Stimulated activated CD4-positive, alpha-beta T cell treated with anti-CD3 and anti-CD28 coated beads, Interleukin-4, amount 100 ng/mL, for 48 hours (primary cell): ENCODE measurements at regions not wholly inside any gene's neighbourhood (a gene's known extent, or its start where the extent isn't known, plus 50 kb on each side); places are given as distances from the start of the nearest gene placed in this dataset.

ENCODE experiments used
- DNase-seq, 2 donors: peaks; one replicate each; pipeline ENCODE4 v3.0.0-alpha.2; 2020; ENCODE audit warnings: low read depth in 2 of 2

GRCh38 chr6:148146717-148147462 is 195.7 kb upstream of the SASH1 start:
- peak; percentile 36 to 39 for DNase-seq

GRCh38 chr6:148147463-148147830 is 195.2 kb upstream of the SASH1 start:
- no peak for DNase-seq

GRCh38 chr6:148151896-148152643 is 190.6 kb upstream of the SASH1 start:
- DNase-seq: no peak

GRCh38 chr6:148154668-148155067 is 188.0 kb upstream of the SASH1 start:
- no peak for DNase-seq

- no peak for DNase-seq
Measured at GRCh38 chr6:148155293-148155692, 187.3 kb upstream of the SASH1 start.

- DNase-seq: no peak
Measured at GRCh38 chr6:148157841-148158240, 184.8 kb upstream of the SASH1 start.

GRCh38 chr6:148164645-148165044 is 178.0 kb upstream of the SASH1 start:
- DNase-seq: no peak

GRCh38 chr6:148166339-148166968 is 176.2 kb upstream of the SASH1 start:
- no peak for DNase-seq

GRCh38 chr6:148169706-148170105 is 172.9 kb upstream of the SASH1 start:
- no peak for DNase-seq

GRCh38 chr6:148170286-148170685 is 172.4 kb upstream of the SASH1 start:
- no peak for DNase-seq

GRCh38 chr6:148173548-148173947 is 169.1 kb upstream of the SASH1 start:
- no peak for DNase-seq

GRCh38 chr6:148175550-148176188 is 167.0 kb upstream of the SASH1 start:
- DNase-seq: no peak

- peak; percentile 9 to 22 for DNase-seq
Measured at GRCh38 chr6:148177589-148178233, 164.9 kb upstream of the SASH1 start.

GRCh38 chr6:148179786-148180185 is 162.9 kb upstream of the SASH1 start:
- DNase-seq: no peak

GRCh38 chr6:148182378-148182777 is 160.3 kb upstream of the SASH1 start:
- no peak for DNase-seq

GRCh38 chr6:148183776-148184175 is 158.9 kb upstream of the SASH1 start:
- no peak for DNase-seq

- no peak for DNase-seq
Measured at GRCh38 chr6:148186916-148187315, 155.7 kb upstream of the SASH1 start.

- DNase-seq: no peak
Measured at GRCh38 chr6:148192310-148192709, 150.3 kb upstream of the SASH1 start.

GRCh38 chr6:148193063-148193680 is 149.5 kb upstream of the SASH1 start:
- no peak for DNase-seq

GRCh38 chr6:148195511-148195910 is 147.1 kb upstream of the SASH1 start:
- DNase-seq: no peak

- DNase-seq: no peak
Measured at GRCh38 chr6:148199584-148199983, 143.1 kb upstream of the SASH1 start.
